ENCODE measurements at regions not wholly inside any gene's neighbourhood (a gene's known extent, or its start where the extent isn't known, plus 50 kb on each side); places are given as distances from the start of the nearest gene placed in this dataset.
"Not testable (repeated sequence)": the region's sequence is repeated elsewhere in the genome, so short reads cannot be mapped to it uniquely, and the experiment has no call there.

- no peak for FAIRE-seq
Measured at GRCh38 chr15:94834494-94834893, 603.1 kb downstream of the MCTP2 start.

GRCh38 chr15:94838281-94838680, 606.9 kb downstream of the MCTP2 start:
- FAIRE-seq: no peak

More at GRCh38 chr15:94834494-94834893, 603.1 kb downstream of the MCTP2 start:
- DNase-seq (ENCODE audit: insufficient read length, low spot score): no peak

DNA sequence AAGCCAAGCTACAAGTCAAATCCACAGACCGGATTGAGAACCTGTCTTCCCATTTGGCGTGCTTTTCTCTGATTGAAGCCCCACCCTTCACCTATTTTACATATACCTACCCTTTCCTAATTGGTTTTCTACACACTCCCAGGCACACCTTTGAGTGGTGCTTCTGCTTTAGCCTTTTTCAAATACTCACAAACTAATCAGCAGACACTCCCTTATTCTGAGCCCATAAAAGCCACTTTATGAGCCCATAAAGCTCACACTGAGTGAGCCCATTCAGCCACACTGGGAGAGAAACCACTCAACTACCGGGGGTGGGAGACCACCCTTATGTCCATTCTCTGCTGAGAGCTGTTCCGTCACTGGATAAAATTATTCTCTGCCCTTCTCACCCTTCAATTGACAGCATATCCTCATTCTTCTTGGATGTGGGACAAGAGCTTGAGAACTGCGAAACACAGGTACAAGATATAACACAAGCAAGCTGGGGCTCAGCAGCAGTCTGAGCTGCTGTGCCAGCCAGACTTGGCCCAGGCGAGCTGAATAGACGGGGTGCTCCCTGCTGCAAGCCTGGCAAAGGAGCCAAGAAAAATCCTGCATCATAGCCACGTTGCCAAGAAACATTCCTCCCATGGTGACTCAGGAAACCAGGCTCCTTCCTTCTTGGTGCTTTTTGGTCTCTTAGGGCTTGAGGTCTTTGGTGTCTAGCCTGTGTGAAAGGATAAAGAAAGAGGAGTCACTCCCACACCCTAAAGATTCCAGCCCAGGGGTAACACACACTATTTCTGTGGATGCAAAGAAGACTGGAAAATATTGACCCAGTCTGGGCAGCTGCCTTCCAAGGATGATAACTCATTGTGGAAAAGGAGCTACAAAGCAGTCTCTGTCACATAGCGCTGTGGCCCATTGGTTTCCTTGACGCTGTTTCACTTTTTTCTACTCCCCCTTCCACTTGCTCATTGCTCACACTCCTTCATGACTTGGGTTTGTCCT, 609.7 kb downstream of the MCTP2 start:
- FAIRE-seq (no peak), DNase-seq (ENCODE audit: insufficient read length, low spot score) (no peak)

More at GRCh38 chr15:94838281-94838680, 606.9 kb downstream of the MCTP2 start:
- no peak for DNase-seq (ENCODE audit: insufficient read length, low spot score)

DNA sequence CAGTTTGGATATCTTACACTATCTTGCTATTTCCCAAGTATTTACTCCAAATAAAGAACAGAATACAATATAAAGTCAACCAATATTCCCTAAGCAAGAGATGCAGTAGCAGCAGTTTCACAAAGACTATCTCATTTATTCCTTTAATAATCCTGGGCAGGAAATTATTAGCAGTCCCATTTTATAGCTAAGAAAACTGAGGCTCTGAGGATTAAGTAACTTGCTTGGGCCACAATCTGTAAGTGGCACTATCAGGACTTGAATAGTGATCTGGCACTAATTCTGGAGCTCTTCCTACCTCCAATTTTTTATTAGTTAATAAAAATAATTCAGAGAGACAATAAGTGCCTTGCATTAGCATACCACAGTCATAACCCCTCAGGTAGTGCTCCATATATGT, 611.7 kb downstream of the MCTP2 start:
- FAIRE-seq (no peak), DNase-seq (ENCODE audit: insufficient read length, low spot score) (no peak)

- FAIRE-seq (no peak), DNase-seq (ENCODE audit: insufficient read length, low spot score) (no peak)
Measured at GRCh38 chr15:94844198-94844537, 612.8 kb downstream of the MCTP2 start.

GRCh38 chr15:94844538-94845389, 613.4 kb downstream of the MCTP2 start:
- DNase-seq (ENCODE audit: insufficient read length, low spot score) (no peak), FAIRE-seq (no peak)

DNA sequence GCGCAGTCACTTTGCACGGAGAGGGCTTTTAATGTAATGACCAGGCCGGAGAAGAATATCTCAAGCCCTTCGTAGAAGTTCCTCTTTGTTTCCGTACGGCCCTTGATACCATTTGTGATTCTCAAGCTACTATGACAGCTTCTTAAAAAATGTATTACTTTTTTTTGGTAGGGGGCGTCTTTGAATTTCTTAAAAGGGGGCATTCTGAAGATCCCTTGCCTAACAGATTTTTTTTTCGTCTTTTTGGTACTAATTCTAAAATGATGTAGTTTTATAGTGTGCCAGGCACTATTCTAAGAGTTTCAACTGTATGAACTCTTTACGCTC, 614.0 kb downstream of the MCTP2 start:
- FAIRE-seq (no peak), DNase-seq (ENCODE audit: insufficient read length, low spot score) (no peak)

GRCh38 chr15:94847325-94847724, 616.0 kb downstream of the MCTP2 start:
- DNase-seq (ENCODE audit: insufficient read length, low spot score) (no peak), FAIRE-seq (no peak)

GRCh38 chr15:94848054-94848453, 616.7 kb downstream of the MCTP2 start:
- FAIRE-seq (no peak), DNase-seq (ENCODE audit: insufficient read length, low spot score) (no peak)

DNA sequence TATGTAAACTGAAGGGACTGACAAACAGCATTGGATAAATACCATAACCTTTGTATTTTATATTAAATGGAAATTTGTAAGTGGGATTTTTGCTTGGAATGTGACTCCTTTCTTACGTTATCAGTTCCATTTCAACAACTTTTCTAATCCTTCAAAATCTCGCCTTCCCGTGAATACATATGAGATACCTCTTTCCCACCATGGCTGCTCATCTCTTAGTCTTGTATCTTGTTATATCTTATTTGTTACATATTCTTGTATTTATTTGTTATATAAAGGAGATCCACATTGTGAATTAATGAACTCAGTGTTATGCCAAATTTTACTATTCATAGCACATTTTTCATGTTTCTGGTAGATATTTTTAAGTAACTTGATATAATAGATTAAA, 623.7 kb downstream of the MCTP2 start:
- DNase-seq (ENCODE audit: insufficient read length, low spot score) (no peak), FAIRE-seq (no peak)

GRCh38 chr15:94855409-94856266, 624.3 kb downstream of the MCTP2 start:
- FAIRE-seq (no peak), DNase-seq (ENCODE audit: insufficient read length, low spot score) (no peak)

DNA sequence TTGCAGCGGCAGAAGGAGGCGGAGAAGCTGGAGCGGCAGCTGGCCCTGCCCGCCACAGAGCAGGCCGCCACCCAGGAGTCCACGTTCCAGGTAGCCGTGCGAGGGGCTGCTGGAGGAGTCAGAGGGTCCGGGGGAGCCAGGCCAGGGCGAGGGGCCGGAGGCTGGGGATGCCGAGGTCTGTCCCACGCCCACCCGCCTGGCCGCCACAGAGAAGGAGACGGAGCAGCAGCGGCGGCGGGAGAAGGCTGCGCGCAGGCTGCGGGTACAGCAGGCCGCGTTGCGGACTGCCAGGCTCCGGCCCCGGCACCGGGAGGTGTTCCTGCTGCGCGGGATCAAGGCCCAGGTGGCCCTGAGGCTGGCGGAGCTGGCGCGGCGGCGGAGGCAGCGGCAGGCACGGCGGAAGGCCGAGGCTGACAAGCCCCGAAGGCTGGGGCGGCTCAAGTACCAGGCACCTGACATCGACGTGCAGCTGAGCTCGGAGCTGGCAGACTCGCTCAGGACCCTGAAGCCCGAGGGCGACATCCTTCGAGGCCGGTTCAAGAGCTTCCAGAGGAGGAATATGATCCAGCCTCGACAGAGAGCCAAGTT, 625.0 kb downstream of the MCTP2 start:
- no peak for FAIRE-seq
- DNase-seq (ENCODE audit: insufficient read length, low spot score): no peak

DNA sequence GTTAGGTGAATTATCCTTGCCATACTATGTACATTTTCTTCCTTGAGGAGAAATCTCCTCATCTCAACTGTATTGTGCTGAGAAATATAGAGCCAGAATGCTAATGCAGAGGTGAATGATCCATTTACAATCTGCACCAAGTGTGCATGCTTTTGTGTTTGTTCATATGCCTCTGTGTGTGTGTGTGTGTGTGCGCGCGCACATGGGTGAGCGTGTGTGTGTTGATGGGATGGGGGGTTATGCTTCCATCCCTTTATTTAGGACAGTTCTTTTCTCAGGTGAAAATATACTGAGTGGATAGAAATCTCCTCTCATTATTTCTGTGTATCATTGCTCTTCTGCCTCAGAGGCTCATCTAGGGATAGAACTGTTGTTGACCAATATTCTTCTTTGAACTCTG, 626.1 kb downstream of the MCTP2 start:
- DNase-seq (ENCODE audit: insufficient read length, low spot score): no peak
- FAIRE-seq: no peak

DNA sequence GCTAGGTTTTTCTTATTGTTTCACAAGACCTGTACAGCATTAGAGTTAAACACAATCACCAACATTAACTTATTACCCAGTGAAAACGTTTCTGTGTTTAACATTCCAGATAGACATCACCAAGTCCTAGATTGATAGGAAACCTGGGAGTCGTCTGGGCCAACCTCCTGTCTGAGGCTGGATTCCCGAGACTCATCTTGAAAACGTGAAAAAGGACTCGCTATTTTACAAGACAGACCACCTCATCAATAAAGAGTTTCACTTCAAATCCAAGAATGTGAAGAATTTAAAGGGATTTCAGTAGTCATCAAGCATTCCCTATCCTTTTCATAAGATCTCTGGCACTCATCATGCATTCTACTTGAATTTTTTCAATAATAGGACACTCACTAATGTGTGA, 626.6 kb downstream of the MCTP2 start:
- FAIRE-seq: no peak
- no peak for DNase-seq (ENCODE audit: insufficient read length, low spot score)

GRCh38 chr15:94858449-94858848, 627.1 kb downstream of the MCTP2 start:
- FAIRE-seq: no peak
- DNase-seq (ENCODE audit: insufficient read length, low spot score): no peak

- no peak for FAIRE-seq
- no peak for DNase-seq (ENCODE audit: insufficient read length, low spot score)
Measured at GRCh38 chr15:94858920-94859319, 627.6 kb downstream of the MCTP2 start.

DNA sequence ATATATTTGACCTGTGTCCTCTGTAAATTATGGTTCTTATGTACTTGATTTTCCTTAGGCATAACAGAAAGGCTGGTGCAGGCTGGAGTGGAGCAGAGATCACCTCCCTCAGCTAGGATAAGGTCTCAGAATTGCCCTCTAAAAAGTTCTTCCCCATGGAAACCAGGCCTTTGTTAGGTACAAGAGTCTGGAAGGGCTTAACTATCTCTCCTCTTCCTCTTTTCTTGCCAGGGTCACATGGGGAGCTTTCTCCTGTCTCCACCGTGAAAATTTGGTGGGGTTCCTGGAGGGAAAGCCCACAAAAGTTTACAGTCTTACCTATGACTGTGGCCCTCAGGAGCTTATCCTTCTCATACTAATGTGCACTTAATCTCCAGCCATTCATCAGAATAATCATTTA, 633.2 kb downstream of the MCTP2 start:
- DNase-seq (ENCODE audit: insufficient read length, low spot score) (no peak), FAIRE-seq (no peak)

DNA sequence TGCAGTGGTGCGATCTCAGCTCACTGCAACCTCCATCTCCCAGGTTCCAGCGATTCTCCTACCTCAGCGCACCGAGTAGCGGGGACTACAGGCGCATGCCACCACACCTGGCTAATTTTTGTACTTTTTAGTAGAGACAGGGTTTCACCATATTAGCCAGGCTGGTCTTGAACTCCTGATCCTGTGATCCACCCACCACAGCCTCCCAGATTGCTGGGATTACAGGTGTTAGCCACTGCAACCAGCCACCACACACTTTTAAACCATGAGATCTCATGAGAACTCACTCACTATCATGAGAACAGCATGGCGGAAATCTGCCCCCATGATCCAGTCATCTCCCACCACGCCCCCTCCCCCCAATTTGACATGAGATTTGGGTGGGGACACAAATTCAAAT, 636.9 kb downstream of the MCTP2 start:
- FAIRE-seq: not testable (repeated sequence)

DNA sequence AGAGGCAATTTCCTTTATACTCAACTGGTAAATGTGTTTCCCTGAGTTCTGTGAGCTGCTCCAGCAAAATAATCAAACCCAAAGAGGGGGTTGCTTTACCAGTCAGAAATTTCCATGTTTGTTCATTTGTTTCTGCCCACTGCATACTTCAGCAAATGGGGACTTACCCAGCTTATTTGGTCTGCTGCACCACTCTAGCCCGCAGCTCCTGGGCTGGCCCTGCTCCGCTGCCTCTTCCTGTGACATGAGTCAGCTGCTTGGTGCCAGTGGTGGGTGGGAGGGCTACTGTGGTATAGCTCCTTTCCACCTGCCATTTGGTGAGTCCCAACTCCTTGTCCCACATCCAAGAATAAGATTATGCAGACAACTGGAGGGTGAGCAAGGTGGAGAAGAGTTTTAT, 644.2 kb downstream of the MCTP2 start:
- FAIRE-seq: no peak
- no peak for DNase-seq (ENCODE audit: insufficient read length, low spot score)

More for the DNA sequence above, 636.9 kb downstream of the MCTP2 start:
- not testable (repeated sequence) for DNase-seq (ENCODE audit: insufficient read length, low spot score)

- no peak for DNase-seq (ENCODE audit: insufficient read length, low spot score)
- no peak for FAIRE-seq
Measured at GRCh38 chr15:94877833-94878232, 646.5 kb downstream of the MCTP2 start.
